Endothelial cell of umbilical vein (primary cell): ENCODE measurements at regions not wholly inside any gene's neighbourhood (a gene's known extent, or its start where the extent isn't known, plus 50 kb on each side); places are given as distances from the start of the nearest gene placed in this dataset.

Experiments
- BruUV-seq: library from RNA; stranded (reverse); fragments of 400-500 nt; replicated peaks from 2 replicates; lab custom pipeline; 2021; lab: Mats Ljungman, UMichigan
- CTCF ChIA-PET: fragments of 300-600, 350-600 bp; sonication (Branson Sonifier 250); formaldehyde crosslinking; loops from one replicate; lab custom pipeline; 2021; ENCODE audit warnings: antibody characterized with exemption, inconsistent platforms; lab: Charles Lee
- POLR2A ChIA-PET: fragments of 300-600, 350-600 bp; sonication (Branson Sonifier 250); formaldehyde crosslinking; loops from one replicate; lab custom pipeline; 2021; ENCODE audit warnings: antibody characterized with exemption, inconsistent platforms; lab: Charles Lee
- DNase-seq: peaks from one replicate; pipeline ENCODE4 v3.0.0-alpha.2; 2011; ENCODE audit warnings: low read depth, low spot score
- FAIRE-seq: peaks from 2 replicates; lab custom pipeline; 2011; peaks lifted over from hg19 to GRCh38; lab: Jason Lieb, UNC
- H2AFZ ChIP-seq: 2 replicates; pipeline ENCODE4 v1.6.0; 2012; ENCODE audit warnings: low read depth, low read length, control low read depth, inconsistent platforms
- H3K27ac ChIP-seq: 2 replicates; pipeline ENCODE4 v1.5.1; 2011; ENCODE audit warnings: low read depth, mild to moderate bottlenecking, control low read depth, low read length, moderate library complexity; ENCODE audit not compliant: insufficient read depth
- H3K27me3 ChIP-seq, 2 experiments: 2 replicates each; pipeline versions ENCODE4 v1.6.0 to v1.6.1; 2011; ENCODE audit warnings: low read length in 2 of 2, mixed read lengths in 1 of 2; ENCODE audit not compliant: control insufficient read depth in 2 of 2, insufficient read depth in 2 of 2
- H3K36me3 ChIP-seq, 2 experiments: 2 replicates in 1 of 2; 3 replicates in 1 of 2; pipeline ENCODE4 v1.5.1; 2011; ENCODE audit warnings: low read length in 2 of 2, mild to moderate bottlenecking in 1 of 2, moderate library complexity in 1 of 2; ENCODE audit not compliant: control insufficient read depth in 2 of 2, insufficient read depth in 2 of 2; ENCODE audit errors: extremely low read depth in 1 of 2
- H3K4me1 ChIP-seq: 3 replicates; pipeline ENCODE4 v1.5.1; 2011; ENCODE audit warnings: mild to moderate bottlenecking, low read length; ENCODE audit not compliant: control insufficient read depth, insufficient read depth; ENCODE audit errors: extremely low read depth
- H3K4me2 ChIP-seq: 2 replicates; pipeline ENCODE4 v1.6.1; 2011; ENCODE audit warnings: low read length, control low read depth, mixed read lengths; ENCODE audit not compliant: insufficient read depth
- H3K4me3 ChIP-seq, 3 experiments: fragments of 200-600 bp in 1 of 3; sonication (generic), shearing (Covaris generic) in 1 of 3; replicated peaks in 1 of 3; 2 replicates each; pipeline ENCODE4 v1.5.1; 2011 to 2016; ENCODE audit warnings: control low read depth in 3 of 3, low read length in 3 of 3, mild to moderate bottlenecking in 2 of 3, inconsistent platforms in 1 of 3, low read depth in 1 of 3, moderate library complexity in 1 of 3; ENCODE audit not compliant: insufficient read depth in 1 of 3
- H3K79me2 ChIP-seq: 2 replicates; pipeline ENCODE4 v1.6.0; 2012; ENCODE audit warnings: low read length, inconsistent platforms; ENCODE audit not compliant: control insufficient read depth, insufficient read depth
- H3K9ac ChIP-seq: replicated peaks from 2 replicates; pipeline ENCODE3; 2011; ENCODE audit warnings: low read length, control low read depth; ENCODE audit not compliant: insufficient read depth; ENCODE audit errors: extremely low read depth
- H3K9me1 ChIP-seq: replicated peaks from 3 replicates; pipeline ENCODE4 v1.6.0; 2011; ENCODE audit warnings: mild to moderate bottlenecking, low read length; ENCODE audit not compliant: control insufficient read depth, insufficient read depth; ENCODE audit errors: extremely low read depth
- H3K9me3 ChIP-seq: replicated peaks from 2 replicates; pipeline ENCODE4 v1.5.1; 2012; ENCODE audit warnings: low read length, inconsistent platforms; ENCODE audit not compliant: control insufficient read depth, insufficient read depth
- H4K20me1 ChIP-seq: replicated peaks from 2 replicates; pipeline ENCODE3; 2011; ENCODE audit warnings: mild to moderate bottlenecking, low read length; ENCODE audit not compliant: control insufficient read depth, insufficient read depth; ENCODE audit errors: extremely low read depth
- CTCF ChIP-seq, 2 donors: IDR thresholded peaks; 1 replicate in 1 of 2; 2 replicates in 1 of 2; pipeline ENCODE4 v1.5.1; 2011; ENCODE audit warnings: low read length in 2 of 2, mild to moderate bottlenecking in 2 of 2, moderate library complexity in 2 of 2, control low read depth in 1 of 2, inconsistent platforms in 1 of 2, low read depth in 1 of 2; ENCODE audit not compliant: insufficient read depth in 1 of 2; ENCODE audit errors: extremely low read depth in 1 of 2
- EZH2 ChIP-seq: IDR thresholded peaks from 2 replicates; pipeline ENCODE4 v1.6.1; 2012; ENCODE audit warnings: borderline replicate concordance, low read depth, mild to moderate bottlenecking, moderate library complexity, low read length, inconsistent platforms; ENCODE audit not compliant: severe bottlenecking
- FOS ChIP-seq: IDR thresholded peaks from 2 replicates; pipeline ENCODE4 v1.6.1; 2011; ENCODE audit warnings: mild to moderate bottlenecking, low read length, moderate library complexity, borderline replicate concordance; ENCODE audit not compliant: insufficient read depth
- GATA2 ChIP-seq: IDR thresholded peaks from 2 replicates; pipeline ENCODE4 v1.7.0; 2011; ENCODE audit warnings: low read depth, mild to moderate bottlenecking, moderate library complexity, mixed read lengths, low read length; ENCODE audit not compliant: insufficient read length, insufficient read depth
- JUN ChIP-seq: IDR thresholded peaks from 2 replicates; pipeline ENCODE4 v1.6.1; 2011; ENCODE audit warnings: borderline replicate concordance, low read depth; ENCODE audit not compliant: insufficient read length, insufficient read depth
- MAX ChIP-seq: IDR thresholded peaks from 2 replicates; pipeline ENCODE4 v1.6.1; 2011; ENCODE audit not compliant: insufficient read depth, insufficient read length
- MYC ChIP-seq: IDR thresholded peaks from one replicate; pipeline ENCODE4 v1.6.1; 2011; ENCODE audit warnings: mild to moderate bottlenecking, low read depth, low read length
- POLR2A ChIP-seq: IDR thresholded peaks from 2 replicates; pipeline ENCODE4 v1.6.1; 2012; ENCODE audit warnings: low read depth, mild to moderate bottlenecking, control low read depth, low read length
- POLR2AphosphoS5 ChIP-seq: IDR thresholded peaks from 2 replicates; pipeline ENCODE4 v1.6.1; 2012; ENCODE audit warnings: low read depth, mild to moderate bottlenecking, control low read depth, low read length, moderate library complexity; ENCODE audit not compliant: insufficient read depth
- dilution Hi-C: fragments of 300-500 bp; cut with MboI; formaldehyde crosslinking; loops from one replicate; pipeline ENCODE4 v1.15.0; 2019; ENCODE audit warnings: low sequenced_read_pairs; ENCODE audit not compliant: extremely low pct_ligation_motif_present
- intact Hi-C: fragments of 100-400 bp; cut with micrococcal nuclease; formaldehyde crosslinking; loops from one replicate; pipeline ENCODE4 v1.10.0; 2022

DNA sequence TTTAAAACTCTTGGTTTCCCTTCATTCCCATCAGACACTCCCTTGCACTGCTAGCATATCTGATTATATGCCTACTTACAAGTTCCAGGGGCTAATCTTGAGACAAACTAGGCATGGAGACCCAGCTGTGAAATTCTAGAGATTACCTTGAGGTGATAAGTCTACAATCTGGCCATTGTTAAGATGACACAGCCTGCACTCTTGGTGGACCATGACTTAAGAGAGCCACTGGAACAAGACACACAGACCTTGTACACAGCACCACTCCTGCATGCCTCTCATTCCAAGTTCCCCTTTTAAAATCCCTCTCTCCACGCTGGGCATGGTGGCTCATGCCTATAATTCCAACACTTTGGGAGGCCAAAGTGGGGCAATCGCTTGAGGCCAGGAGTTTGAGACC lies 387.2 kb upstream of the DCC start:
- intact Hi-C loops = no loop called here
- H3K36me3 ChIP-seq = no peaks in the 10 kb centered on the region
- H3K9me3 ChIP-seq = peaks cover 3% of the 10 kb centered on the region
- H3K27me3 ChIP-seq = no peaks in the 10 kb centered on the region
- H3K4me3 ChIP-seq = no peak overlapping the region
- FAIRE-seq (no peak), DNase-seq (no peak)
- H3K9me1 ChIP-seq = no peaks in the 10 kb centered on the region
- no peak overlapping the region for H3K9ac ChIP-seq
- no peak overlapping the region for H3K27ac ChIP-seq
- no peak overlapping the region for H2AFZ ChIP-seq
- dilution Hi-C loops = no loop called here
- BruUV-seq = no TSS peak
- CTCF ChIA-PET = no interaction called here
- no peaks in the 10 kb centered on the region for H3K79me2 ChIP-seq
- H3K4me2 ChIP-seq = no peak overlapping the region
- no peaks in the 10 kb centered on the region for H4K20me1 ChIP-seq
- POLR2A ChIA-PET = no interaction called here
- no peak for TF ChIP-seq CTCF (IDR thresholded peaks at IDR 0.05; ENCODE audit: extremely low read depth in 1 of 2, insufficient read depth in 1 of 2, low read depth in 1 of 2, low read length in 2 of 2)
- no peak for TF ChIP-seq JUN
- TF ChIP-seq FOS = no peak
- TF ChIP-seq GATA2 = no peak
- no peak for TF ChIP-seq MYC
- no peak for TF ChIP-seq MAX
- no peak for TF ChIP-seq EZH2
- TF ChIP-seq POLR2AphosphoS5 = no peak
- no peak for TF ChIP-seq POLR2A
- no peaks in the 10 kb centered on the region for H3K4me1 ChIP-seq
